ENCODE measurements at regions not wholly inside any gene's neighbourhood (a gene's known extent, or its start where the extent isn't known, plus 50 kb on each side); places are given as distances from the start of the nearest gene placed in this dataset.
"Not testable (repeated sequence)": the region's sequence is repeated elsewhere in the genome, so short reads cannot be mapped to it uniquely, and the experiment has no call there.

- H3K4me1 ChIP-seq; CTCF ChIA-PET; FAIRE-seq; DNase-seq (ENCODE audit: low read depth in 1 of 2, low spot score in 1 of 2); H3K4me3 ChIP-seq; POLR2A ChIA-PET; ATAC-seq; H3K27ac ChIP-seq; H3K4me2 ChIP-seq; H3K9me3 ChIP-seq: not testable (repeated sequence)
- 27% methylated on average over 8 of the region's 8 CpGs for WGBS (ENCODE audit: missing lambda C conversion rate)
These were observed 586.0 kb upstream of the PABPC5 start for GRCh38 chrX:90848595-90848994.

- DNase-seq (ENCODE audit: low read depth in 1 of 2, low spot score in 1 of 2) (no peak), ATAC-seq (no peak), FAIRE-seq (no peak)
- Histone ChIP-seq H3K4me2 (no peak overlapping the region), H3K27ac (no peak overlapping the region), H3K4me1 (no peaks in the 10 kb centered on the region), H3K4me3 (no peak overlapping the region), H3K9me3 (no peaks in the 10 kb centered on the region)
- 4% methylated on average over 4 of the region's 4 CpGs for WGBS (ENCODE audit: missing lambda C conversion rate)
- TF ChIP-seq POLR2AphosphoS2 (conservative IDR thresholded peaks at IDR 0.05; ENCODE audit: low read length) (no peak), ESRRA (IDR thresholded peaks at IDR 0.05; ENCODE audit: borderline replicate concordance, low read length) (no peak), KDM5A (IDR thresholded peaks at IDR 0.05) (no peak), E2F6 (IDR thresholded peaks at IDR 0.05; ENCODE audit: borderline replicate concordance, low read depth) (no peak), REST (IDR thresholded peaks at IDR 0.05) (no peak), SMC3 (IDR thresholded peaks at IDR 0.05) (no peak), HEYL (CRISPR knock-in tag; IDR thresholded peaks at IDR 0.05) (no peak), FOXS1 (CRISPR knock-in tag; IDR thresholded peaks at IDR 0.05) (no peak), CBX2 (IDR thresholded peaks at IDR 0.05; ENCODE audit: borderline replicate concordance, low read depth) (no peak), CHD4 (IDR thresholded peaks at IDR 0.05; ENCODE audit: borderline replicate concordance) (no peak), HOXA7 (CRISPR knock-in tag; IDR thresholded peaks at IDR 0.05) (no peak), RCOR1 (IDR thresholded peaks at IDR 0.05; ENCODE audit: low read depth, low read length) (no peak)
- POLR2A ChIA-PET, result no interaction called here
- CTCF ChIA-PET, result no interaction called here
These were observed 551.2 kb upstream of the PABPC5 start for GRCh38 chrX:90883479-90883878.

DNA sequence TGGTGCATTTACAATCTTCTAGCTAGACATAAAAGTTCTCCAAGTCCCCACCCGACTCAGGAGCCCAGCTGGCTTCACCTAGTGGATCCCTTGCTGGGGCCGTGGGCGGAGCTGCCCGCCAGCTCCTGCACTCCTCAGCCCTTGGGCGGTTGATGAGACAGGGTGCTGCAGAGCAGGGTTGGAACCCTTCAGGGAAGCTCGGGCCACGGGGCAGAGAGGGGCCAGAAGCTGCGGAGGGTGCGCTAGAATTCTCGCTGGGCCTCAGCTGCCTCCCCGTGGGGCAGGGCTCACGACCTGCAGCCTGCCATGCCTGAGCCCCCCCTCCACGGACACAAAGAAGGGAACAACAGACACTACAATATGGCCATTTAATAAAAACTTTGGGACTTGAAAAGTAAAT is 519.8 kb upstream of the PABPC5 start:
- ATAC-seq; FAIRE-seq; POLR2A ChIA-PET; H3K4me3 ChIP-seq; H3K4me1 ChIP-seq; H3K9me3 ChIP-seq; H3K27ac ChIP-seq; DNase-seq (ENCODE audit: low read depth in 1 of 2, low spot score in 1 of 2); H3K4me2 ChIP-seq; CTCF ChIA-PET: not testable (repeated sequence)
- WGBS (ENCODE audit: missing lambda C conversion rate), result 5% methylated on average over 12 of the region's 13 CpGs

DNA sequence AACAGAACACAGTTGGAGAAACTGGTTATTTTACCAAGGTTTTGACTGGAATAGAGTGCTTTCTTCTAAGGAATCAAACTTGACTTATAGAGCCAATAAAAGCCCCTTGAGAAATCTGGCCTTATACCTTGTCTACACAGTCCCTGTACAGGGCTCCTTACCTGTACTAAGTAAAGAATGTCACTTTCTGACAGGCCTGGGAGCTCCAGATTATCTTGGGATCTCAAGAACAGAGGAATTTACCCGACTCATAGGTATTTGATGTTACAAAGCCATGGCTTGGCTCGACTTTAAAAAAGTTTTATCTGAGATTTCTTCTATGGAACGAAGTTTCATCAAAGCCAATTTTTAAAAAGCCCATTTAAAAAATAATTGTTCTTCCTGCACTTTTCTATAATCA is 487.8 kb upstream of the PABPC5 start:
- H3K4me3 ChIP-seq, result not testable (repeated sequence)

DNA sequence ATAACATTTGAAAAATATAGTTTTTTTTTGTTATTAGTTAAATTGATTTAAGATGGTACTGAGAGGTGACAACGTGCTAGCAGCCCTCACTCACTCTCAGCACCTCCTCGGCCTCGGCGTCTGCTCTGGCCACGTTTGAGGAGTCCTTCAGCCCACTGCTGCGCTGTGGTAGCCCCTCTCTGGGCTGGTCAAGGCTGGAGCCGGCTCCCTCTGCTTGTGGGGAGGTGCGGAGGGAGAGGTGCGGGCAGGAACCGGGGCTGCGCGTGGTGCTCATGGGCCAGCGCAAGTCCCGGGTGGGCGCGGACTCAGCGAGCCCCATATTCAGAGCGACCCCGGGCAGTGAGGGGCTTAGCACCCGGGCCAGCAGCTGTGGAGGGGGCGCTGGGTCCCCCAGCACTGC is 439.4 kb upstream of the PABPC5 start:
- H3K27ac ChIP-seq; H3K9me3 ChIP-seq; POLR2A ChIA-PET; CTCF ChIA-PET; DNase-seq (ENCODE audit: low read depth in 1 of 2, low spot score in 1 of 2); H3K4me2 ChIP-seq; H3K4me1 ChIP-seq; H3K4me3 ChIP-seq; ATAC-seq; FAIRE-seq: not testable (repeated sequence)
- 27% methylated on average over 8 of the region's 21 CpGs for WGBS (ENCODE audit: missing lambda C conversion rate)

More for the DNA sequence above, 487.8 kb upstream of the PABPC5 start:
- DNase-seq (ENCODE audit: low read depth in 1 of 2, low spot score in 1 of 2); H3K4me2 ChIP-seq; POLR2A ChIA-PET; H3K9me3 ChIP-seq; H3K4me1 ChIP-seq; CTCF ChIA-PET; ATAC-seq; FAIRE-seq; H3K27ac ChIP-seq: not testable (repeated sequence)
- WGBS (ENCODE audit: missing lambda C conversion rate), result 3% methylated on average over 3 of the region's 3 CpGs

- WGBS (ENCODE audit: missing lambda C conversion rate), result 5% methylated on average over 5 of the region's 5 CpGs
- H3K4me2 ChIP-seq; DNase-seq (ENCODE audit: low read depth in 1 of 2, low spot score in 1 of 2); POLR2A ChIA-PET; H3K4me1 ChIP-seq; H3K4me3 ChIP-seq; H3K9me3 ChIP-seq; H3K27ac ChIP-seq; ATAC-seq; CTCF ChIA-PET: not testable (repeated sequence)
- peak; percentile 23 for FAIRE-seq
These were observed 416.5 kb upstream of the PABPC5 start for GRCh38 chrX:91018111-91018510.

Data from A549 (cell line).